NCI-H524 treated with DMSO at 0.1 percent for 48 hours (cell line): ENCODE measurements at regions not wholly inside any gene's neighbourhood (a gene's known extent, or its start where the extent isn't known, plus 50 kb on each side); places are given as distances from the start of the nearest gene placed in this dataset.

Source experiments
- DNase-seq: peaks from one replicate; lab custom pipeline; 2025; lab: John Stamatoyannopoulos, UW

- DNase-seq: no peak
These were observed 73.9 kb downstream of the TEX29 start for GRCh38 chr13:111394211-111394922.

- DNase-seq: no peak
These were observed 75.3 kb downstream of the TEX29 start for GRCh38 chr13:111395511-111396393.

GRCh38 chr13:111396457-111396856, 76.0 kb downstream of the TEX29 start:
- DNase-seq: no peak

- no peak for DNase-seq
These were observed 76.9 kb downstream of the TEX29 start for GRCh38 chr13:111397202-111397880.

GRCh38 chr13:111398196-111398595, 77.8 kb downstream of the TEX29 start:
- no peak for DNase-seq

GRCh38 chr13:111398715-111399299, 78.4 kb downstream of the TEX29 start:
- DNase-seq: no peak

GRCh38 chr13:111399334-111399733, 78.9 kb downstream of the TEX29 start:
- no peak for DNase-seq

- DNase-seq: no peak
These were observed 79.5 kb downstream of the TEX29 start for GRCh38 chr13:111399776-111400538.

- DNase-seq: no peak
These were observed 80.7 kb downstream of the TEX29 start for GRCh38 chr13:111401151-111401550.

- no peak for DNase-seq
These were observed 81.3 kb downstream of the TEX29 start for GRCh38 chr13:111401755-111402154.

GRCh38 chr13:111402441-111402840, 82.0 kb downstream of the TEX29 start:
- no peak for DNase-seq

- no peak for DNase-seq
These were observed 82.8 kb downstream of the TEX29 start for GRCh38 chr13:111403266-111403665.

- DNase-seq: no peak
These were observed 84.3 kb downstream of the TEX29 start for GRCh38 chr13:111404746-111405145.

GRCh38 chr13:111406636-111407035, 86.2 kb downstream of the TEX29 start:
- no peak for DNase-seq

GRCh38 chr13:111407381-111408131, 87.1 kb downstream of the TEX29 start:
- no peak for DNase-seq

- no peak for DNase-seq
These were observed 89.0 kb downstream of the TEX29 start for GRCh38 chr13:111409413-111409812.

- DNase-seq: no peak
These were observed 90.0 kb downstream of the TEX29 start for GRCh38 chr13:111410232-111411021.

- no peak for DNase-seq
These were observed 90.9 kb downstream of the TEX29 start for GRCh38 chr13:111411151-111411858.

- no peak for DNase-seq
These were observed 91.6 kb downstream of the TEX29 start for GRCh38 chr13:111411919-111412650.
